OCI-LY7 (cell line): ENCODE measurements at regions not wholly inside any gene's neighbourhood (a gene's known extent, or its start where the extent isn't known, plus 50 kb on each side); places are given as distances from the start of the nearest gene placed in this dataset.

Source experiments
- BruUV-seq: library from RNA; stranded (reverse); fragments of 400-500 nt; replicated peaks from 2 replicates; lab custom pipeline; 2021; lab: Mats Ljungman, UMichigan
- CTCF ChIA-PET: fragments of 300-600 bp; sonication (Branson Sonifier 250); formaldehyde crosslinking; loops from one replicate; lab custom pipeline; 2022; ENCODE audit warnings: antibody characterized with exemption; ENCODE audit not compliant: unreplicated experiment; lab: Charles Lee
- POLR2A ChIA-PET: fragments of 300-600 bp; sonication (Branson Sonifier 250); formaldehyde crosslinking; loops from one replicate; lab custom pipeline; 2022; ENCODE audit warnings: antibody characterized with exemption; lab: Charles Lee
- DNase-seq: peaks from one replicate; pipeline ENCODE4 v3.0.0-alpha.2; 2015; ENCODE audit warnings: low spot score
- H2AFZ ChIP-seq: fragments of 200-600 bp; sonication (generic), shearing (Covaris generic); 2 replicates; pipeline ENCODE4 v1.6.1; 2014; ENCODE audit warnings: mild to moderate bottlenecking, antibody characterized with exemption, low read length, moderate library complexity
- H3K27ac ChIP-seq: fragments of 200-600 bp; sonication (generic); 2 replicates; pipeline ENCODE4 v1.5.1; 2014; ENCODE audit warnings: mixed run types, low read depth, mild to moderate bottlenecking, moderate library complexity, low read length, inconsistent platforms; ENCODE audit not compliant: poor library complexity, severe bottlenecking
- H3K36me3 ChIP-seq: fragments of 200-600 bp; sonication (generic); 2 replicates; pipeline ENCODE4 v1.6.1; 2014; ENCODE audit warnings: mild to moderate bottlenecking, antibody characterized with exemption, low read length, moderate library complexity, mixed read lengths; ENCODE audit not compliant: insufficient read depth
- H3K4me1 ChIP-seq: fragments of 200-600 bp; sonication (generic); 2 replicates; pipeline ENCODE4 v1.5.1; 2014; ENCODE audit warnings: mild to moderate bottlenecking, low read length; ENCODE audit not compliant: insufficient read depth, poor library complexity, severe bottlenecking
- H3K4me2 ChIP-seq: fragments of 200-600 bp; sonication (generic); 2 replicates; pipeline ENCODE4 v1.6.1; 2014; ENCODE audit warnings: mild to moderate bottlenecking, low read length
- H3K4me3 ChIP-seq: fragments of 200-600 bp; sonication (generic); 2 replicates; pipeline ENCODE4 v1.5.1; 2014; ENCODE audit warnings: mild to moderate bottlenecking, low read depth, low read length; ENCODE audit not compliant: poor library complexity, severe bottlenecking
- H3K79me2 ChIP-seq: fragments of 200-600 bp; sonication (generic); 2 replicates; pipeline ENCODE4 v1.6.1; 2016; ENCODE audit warnings: low read depth, mild to moderate bottlenecking, low read length, moderate library complexity, mixed read lengths; ENCODE audit not compliant: insufficient read depth
- H3K9me2 ChIP-seq: fragments of 200-600 bp; sonication (generic); 2 replicates; pipeline ENCODE4 v1.6.1; 2016; ENCODE audit warnings: mild to moderate bottlenecking, low read length, mixed read lengths; ENCODE audit not compliant: insufficient read depth
- H3K9me3 ChIP-seq: fragments of 200-600 bp; sonication (generic); 2 replicates; pipeline ENCODE4 v1.6.1; 2014; ENCODE audit warnings: mild to moderate bottlenecking, mixed run types, low read length, mixed read lengths
- H4K20me1 ChIP-seq: fragments of 200-600 bp; sonication (generic); 2 replicates; pipeline ENCODE4 v1.6.1; 2014; ENCODE audit warnings: mild to moderate bottlenecking, antibody characterized with exemption, low read length, moderate library complexity, mixed read lengths; ENCODE audit not compliant: insufficient read depth
- CTCF ChIP-seq: fragments of 200-600 bp; sonication (generic); conservative IDR thresholded peaks from 2 replicates; pipeline ENCODE4 v1.5.1; 2014; ENCODE audit warnings: mild to moderate bottlenecking, antibody characterized with exemption, low read length, moderate library complexity, mixed read lengths
- EZH2phosphoT487 ChIP-seq: fragments of 200-600 bp; sonication (generic); IDR thresholded peaks from 2 replicates; pipeline ENCODE4 v1.6.1; 2018; ENCODE audit warnings: low read depth, borderline replicate concordance, mild to moderate bottlenecking, mixed run types, antibody characterized with exemption, low read length, moderate library complexity, mixed read lengths
- intact Hi-C: fragments of 100-400 bp; cut with micrococcal nuclease; formaldehyde crosslinking; loops from one replicate; pipeline ENCODE4 v1.10.0; 2022; ENCODE audit not compliant: unreplicated experiment

DNA sequence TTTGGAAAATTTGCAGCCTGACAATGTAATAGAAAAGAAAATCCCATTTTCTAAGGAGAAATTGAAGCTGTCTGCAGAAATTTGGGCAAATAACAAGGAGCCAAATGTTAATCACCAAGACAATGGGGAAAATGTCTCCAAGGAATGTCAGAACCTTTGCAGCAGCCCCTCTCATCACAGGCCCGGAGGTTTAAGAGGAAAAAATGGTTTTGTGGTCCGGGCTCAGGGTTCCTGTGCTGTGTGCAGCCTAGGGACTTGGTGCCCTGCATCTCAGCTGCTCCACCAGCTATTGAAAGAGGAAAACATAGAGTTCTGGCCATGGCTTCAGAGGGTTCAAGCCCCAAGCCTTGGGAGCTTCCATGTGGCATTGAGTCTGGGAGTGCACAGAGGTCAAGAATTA lies 298.9 kb downstream of the ATXN7L3B start:
- CTCF ChIA-PET: no interaction called here
- no peak overlapping the region for H3K27ac ChIP-seq
- no peak overlapping the region for H3K4me3 ChIP-seq
- no TSS peak for BruUV-seq
- TF ChIP-seq EZH2phosphoT487 (no peak), CTCF (no peak)
- no peak for DNase-seq
- no peak overlapping the region for H2AFZ ChIP-seq
- no peak overlapping the region for H3K4me2 ChIP-seq
- no peaks in the 10 kb centered on the region for H3K4me1 ChIP-seq
- H4K20me1 ChIP-seq: no peaks in the 10 kb centered on the region
- POLR2A ChIA-PET: interaction anchor here (0.6 kb wide), 1 partner anchor 256 kb away, joined by 3 read pairs; no protein-coding TSS in a partner anchor
- intact Hi-C loops: no loop called here
- H3K79me2 ChIP-seq: no peaks in the 10 kb centered on the region
- H3K9me2 ChIP-seq: no peaks in the 10 kb centered on the region
- no peaks in the 10 kb centered on the region for H3K36me3 ChIP-seq
- no peaks in the 10 kb centered on the region for H3K9me3 ChIP-seq

DNA sequence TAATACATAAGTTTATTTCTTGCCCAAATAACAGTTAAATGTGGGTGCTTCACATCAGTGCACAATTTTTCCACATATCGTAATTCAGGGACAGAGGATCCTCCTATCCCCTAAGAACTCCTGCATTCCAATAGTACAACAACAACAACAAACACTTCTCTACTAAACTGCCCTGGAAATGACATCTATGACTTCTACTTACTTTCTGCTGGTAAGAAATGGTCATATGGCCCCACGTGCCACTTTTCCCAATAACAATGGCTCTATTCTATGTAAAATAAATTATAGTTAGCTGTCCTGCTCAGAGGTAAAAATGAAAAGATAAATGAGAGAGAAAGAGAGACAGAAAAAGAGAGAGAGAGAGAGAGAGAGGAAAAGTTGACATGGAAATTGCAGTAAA lies 308.5 kb downstream of the ATXN7L3B start:
- no peaks in the 10 kb centered on the region for H3K79me2 ChIP-seq
- no peak overlapping the region for H3K4me3 ChIP-seq
- no peaks in the 10 kb centered on the region for H3K9me2 ChIP-seq
- no peak overlapping the region for H3K4me2 ChIP-seq
- CTCF ChIA-PET: no interaction called here
- no peak for DNase-seq
- H3K9me3 ChIP-seq: no peaks in the 10 kb centered on the region
- H4K20me1 ChIP-seq: no peaks in the 10 kb centered on the region
- intact Hi-C loops: no loop called here
- POLR2A ChIA-PET: interaction anchor here (0.7 kb wide), 1 partner anchor 29 kb away, joined by 3 read pairs; no protein-coding TSS in a partner anchor
- TF ChIP-seq EZH2phosphoT487 (no peak), CTCF (no peak)
- no peaks in the 10 kb centered on the region for H3K4me1 ChIP-seq
- H3K36me3 ChIP-seq: no peaks in the 10 kb centered on the region
- BruUV-seq: no TSS peak
- H2AFZ ChIP-seq: no peak overlapping the region
- H3K27ac ChIP-seq: no peak overlapping the region

GRCh38 chr12:74847169-74847568 lies 309.5 kb downstream of the ATXN7L3B start:
- intact Hi-C loops: no loop called here

More at GRCh38 chr12:74847169-74847568, 309.5 kb downstream of the ATXN7L3B start:
- no peak overlapping the region for H3K27ac ChIP-seq
- no peaks in the 10 kb centered on the region for H3K79me2 ChIP-seq
- no peaks in the 10 kb centered on the region for H4K20me1 ChIP-seq
- no peaks in the 10 kb centered on the region for H3K4me1 ChIP-seq
- DNase-seq: no peak
- no peak overlapping the region for H2AFZ ChIP-seq
- H3K36me3 ChIP-seq: no peaks in the 10 kb centered on the region
- no TSS peak for BruUV-seq
- H3K4me3 ChIP-seq: no peak overlapping the region
- ChIA-PET CTCF (no interaction called here), POLR2A (no interaction called here)
- H3K4me2 ChIP-seq: no peak overlapping the region
- no peaks in the 10 kb centered on the region for H3K9me3 ChIP-seq
- H3K9me2 ChIP-seq: no peaks in the 10 kb centered on the region
- TF ChIP-seq EZH2phosphoT487: no peak
- no peak for TF ChIP-seq CTCF
